NCI-H748 treated with DMSO at 0.1 percent for 48 hours (cell line): ENCODE measurements at regions not wholly inside any gene's neighbourhood (a gene's known extent, or its start where the extent isn't known, plus 50 kb on each side); places are given as distances from the start of the nearest gene placed in this dataset.
"Not testable (repeated sequence)": the region's sequence is repeated elsewhere in the genome, so short reads cannot be mapped to it uniquely, and the experiment has no call there.

Source experiments
- DNase-seq: peaks from one replicate; lab custom pipeline; 2025; lab: John Stamatoyannopoulos, UW

GRCh38 chr16:8062677-8063076 lies 527.6 kb downstream of the TMEM114 start:
- no peak for DNase-seq

- DNase-seq, result no peak
Observed at GRCh38 chr16:8055761-8056160, 534.5 kb downstream of the TMEM114 start.

- no peak for DNase-seq
Observed at GRCh38 chr16:8053437-8053836, 536.9 kb downstream of the TMEM114 start.

GRCh38 chr16:8048433-8048832 lies 541.9 kb downstream of the TMEM114 start:
- no peak for DNase-seq

DNA sequence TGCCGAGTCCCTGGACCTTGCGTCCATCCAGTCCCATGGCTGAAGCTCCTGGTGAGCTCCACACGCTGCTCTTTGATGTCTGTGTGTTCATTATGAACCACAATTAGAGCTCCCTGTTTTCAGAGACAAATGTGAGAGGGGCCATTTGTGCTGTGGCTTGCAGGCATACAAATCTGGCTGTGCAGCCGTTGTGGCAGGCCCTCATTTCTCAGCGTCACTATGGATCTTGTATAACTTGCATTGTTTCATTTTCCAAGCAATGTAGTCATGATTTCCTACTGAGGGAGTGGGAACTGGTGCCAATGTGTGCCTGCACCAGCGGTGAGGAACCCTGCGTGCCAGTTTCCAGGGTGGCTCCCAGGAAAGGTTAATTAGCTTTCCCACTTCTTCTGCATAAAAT lies 542.6 kb downstream of the TMEM114 start:
- DNase-seq, result no peak

DNA sequence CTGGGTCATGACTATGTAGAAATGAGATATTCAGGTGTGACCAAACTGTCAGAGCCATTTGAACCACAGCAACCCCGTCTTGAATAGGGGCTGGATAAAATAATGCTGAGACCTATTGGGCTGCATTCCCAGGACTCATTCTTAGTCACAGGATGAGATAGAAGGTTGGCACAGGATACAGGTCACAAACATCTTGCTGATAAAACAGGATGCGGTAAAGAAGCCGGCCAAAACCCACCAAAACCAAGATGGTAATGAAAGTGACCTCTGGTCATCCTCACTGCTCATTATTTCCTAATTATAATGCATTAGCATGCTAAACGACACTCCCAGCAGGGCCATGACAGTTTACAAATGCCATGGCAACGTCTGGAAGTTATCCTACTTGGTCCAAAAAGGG lies 545.5 kb downstream of the TMEM114 start:
- no peak for DNase-seq

GRCh38 chr16:8032406-8032805 lies 557.9 kb downstream of the TMEM114 start:
- no peak for DNase-seq

DNA sequence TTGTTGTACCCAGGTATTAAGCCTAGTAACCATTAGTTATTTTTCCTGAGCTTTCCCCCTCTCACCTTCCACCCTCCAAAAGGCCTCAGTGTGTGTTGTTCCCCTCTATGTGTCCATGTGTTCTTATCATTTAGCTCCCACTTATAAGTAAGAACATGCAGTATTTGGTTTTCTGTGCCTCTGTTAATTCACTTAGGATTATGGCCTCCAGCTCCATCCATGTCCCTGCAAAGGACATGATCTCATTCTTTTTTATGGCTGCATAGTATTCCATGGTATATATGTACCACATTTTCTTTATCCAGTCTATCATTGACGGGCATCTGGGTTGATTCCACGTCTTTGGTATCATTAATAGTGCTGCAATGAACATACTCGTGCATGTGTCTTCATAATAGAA lies 560.3 kb downstream of the TMEM114 start:
- not testable (repeated sequence) for DNase-seq

GRCh38 chr16:8026450-8026849 lies 563.9 kb downstream of the TMEM114 start:
- no peak for DNase-seq

DNA sequence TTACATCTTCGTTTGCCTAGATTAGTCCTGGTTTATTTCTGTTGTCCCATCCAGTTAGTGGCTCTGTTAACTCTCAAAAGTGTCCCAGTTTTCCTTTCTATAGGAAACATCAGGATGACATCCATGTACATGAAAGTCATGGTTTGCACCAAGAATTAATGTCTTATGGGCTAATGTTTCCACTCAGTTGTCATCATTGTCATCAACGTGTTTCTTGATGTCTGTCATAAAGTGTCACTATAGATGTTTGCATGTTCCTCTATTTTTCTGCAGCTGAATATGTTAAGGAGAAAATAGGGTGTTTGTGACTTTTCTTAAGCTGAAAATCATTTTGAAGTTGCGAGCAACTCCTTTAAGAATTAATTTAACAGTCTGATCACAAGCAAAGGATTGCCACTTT lies 567.0 kb downstream of the TMEM114 start:
- DNase-seq, result no peak

GRCh38 chr16:8005096-8005860 lies 585.0 kb downstream of the TMEM114 start:
- DNase-seq, result no peak

DNA sequence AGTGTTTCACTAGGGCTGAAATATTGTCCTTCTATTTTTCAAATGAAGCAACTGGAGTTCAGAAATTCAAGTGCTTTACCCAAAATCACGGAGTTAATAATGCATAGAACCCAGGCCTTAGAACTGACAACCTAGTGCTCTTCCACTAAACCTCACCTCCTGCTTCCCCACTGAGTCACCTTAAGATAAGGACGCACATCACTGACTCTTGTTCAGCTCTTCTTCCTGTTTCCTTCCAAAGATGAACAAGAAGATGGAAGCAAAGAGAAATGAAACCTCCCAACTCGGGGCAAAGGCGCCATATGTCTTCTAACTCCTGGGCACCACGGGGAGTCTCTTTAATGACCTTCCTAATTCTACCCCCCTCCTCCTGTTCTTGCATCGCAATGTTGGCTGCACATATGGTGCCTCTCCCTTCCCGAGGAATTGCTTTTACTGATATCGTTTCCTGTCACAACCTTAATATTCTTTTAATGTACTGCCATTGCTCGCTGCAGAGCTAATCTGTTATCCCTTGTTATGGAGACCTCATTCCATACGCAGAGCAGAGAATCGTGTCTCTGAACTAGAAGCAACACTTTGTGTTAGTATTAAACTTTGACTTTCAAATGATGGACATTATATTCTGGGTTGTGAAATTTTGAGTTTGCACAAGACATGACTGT lies 591.4 kb downstream of the TMEM114 start:
- no peak for DNase-seq

DNA sequence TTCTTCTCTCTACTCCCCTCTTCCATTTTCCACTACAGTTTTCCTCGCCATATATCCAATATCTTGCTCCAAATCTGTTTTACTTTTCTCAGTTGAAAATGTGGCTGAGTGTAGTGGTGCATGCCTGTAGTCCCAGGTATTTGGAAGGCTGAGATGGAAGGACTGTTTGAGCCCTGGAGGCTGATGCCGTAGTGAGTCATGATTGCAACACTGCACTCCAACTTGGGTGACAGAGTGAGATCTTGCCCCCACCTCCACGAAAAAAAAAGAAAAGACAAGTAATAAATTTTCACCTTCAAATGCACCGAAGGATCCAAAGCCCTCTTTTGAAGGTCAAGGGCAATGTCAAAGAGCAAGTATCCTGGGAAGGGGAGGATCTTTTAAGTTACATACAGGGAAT lies 592.3 kb downstream of the TMEM114 start:
- no peak for DNase-seq

- no peak for DNase-seq
Observed at GRCh38 chr16:7992616-7993015, 597.7 kb downstream of the TMEM114 start.

- no peak for DNase-seq
Observed at GRCh38 chr16:7990626-7991260, 599.6 kb downstream of the TMEM114 start.

GRCh38 chr16:7983676-7984075 lies 606.6 kb downstream of the TMEM114 start:
- no peak for DNase-seq

GRCh38 chr16:7980133-7980483 lies 610.2 kb downstream of the TMEM114 start:
- no peak for DNase-seq

DNA sequence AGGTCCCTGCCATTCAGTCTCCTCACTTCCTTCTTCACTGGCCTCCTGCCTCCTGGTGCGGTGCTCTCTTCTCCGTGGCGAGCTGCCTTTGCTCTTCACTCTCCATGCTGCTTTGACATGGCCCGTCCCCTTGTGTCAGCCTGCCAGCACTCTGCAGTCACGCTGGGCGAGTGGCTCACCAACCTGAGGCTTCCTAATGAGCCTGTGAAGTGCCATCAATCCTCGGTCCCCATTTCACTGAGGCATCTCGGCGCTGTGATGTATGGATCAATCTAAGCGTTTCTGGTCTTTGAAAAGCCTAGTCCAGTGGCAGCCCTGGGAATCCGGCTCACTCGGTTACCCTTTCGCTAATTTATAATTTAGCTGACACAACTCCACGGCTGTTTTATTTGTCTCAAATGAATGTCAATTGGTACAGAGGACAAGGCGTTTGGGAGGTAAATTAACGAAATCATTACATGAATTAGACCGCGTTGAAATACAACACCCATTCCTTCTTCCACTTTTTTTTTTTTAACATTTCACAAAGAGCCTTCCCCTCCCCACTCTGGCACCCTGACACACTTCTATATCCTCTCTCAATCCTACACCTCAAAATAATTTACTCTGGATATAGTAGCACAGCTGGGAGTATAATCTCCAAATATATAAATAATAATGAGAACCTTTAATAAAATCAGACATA lies 610.7 kb downstream of the TMEM114 start:
- DNase-seq, result peak; percentile 12

DNA sequence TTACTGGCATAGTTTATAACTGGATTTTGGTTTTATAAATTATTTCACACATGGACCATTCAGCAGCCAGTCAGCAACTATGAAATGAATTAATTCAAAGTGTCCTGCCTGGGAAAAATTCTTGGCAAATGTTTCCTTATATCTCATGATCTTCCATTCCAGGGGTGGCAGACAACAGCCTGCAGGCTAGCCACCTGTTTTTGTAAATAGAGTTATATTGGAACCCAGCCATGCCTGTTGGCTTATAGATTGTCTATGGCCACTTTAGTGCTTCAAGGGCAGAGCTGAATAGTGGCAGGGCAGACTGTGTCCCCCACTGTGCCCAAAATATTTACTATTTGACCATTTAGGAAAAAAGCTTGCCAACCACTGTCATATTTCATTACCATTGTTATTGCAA lies 613.7 kb downstream of the TMEM114 start:
- no peak for DNase-seq

- no peak for DNase-seq
Observed at GRCh38 chr16:7976125-7976524, 614.2 kb downstream of the TMEM114 start.

DNA sequence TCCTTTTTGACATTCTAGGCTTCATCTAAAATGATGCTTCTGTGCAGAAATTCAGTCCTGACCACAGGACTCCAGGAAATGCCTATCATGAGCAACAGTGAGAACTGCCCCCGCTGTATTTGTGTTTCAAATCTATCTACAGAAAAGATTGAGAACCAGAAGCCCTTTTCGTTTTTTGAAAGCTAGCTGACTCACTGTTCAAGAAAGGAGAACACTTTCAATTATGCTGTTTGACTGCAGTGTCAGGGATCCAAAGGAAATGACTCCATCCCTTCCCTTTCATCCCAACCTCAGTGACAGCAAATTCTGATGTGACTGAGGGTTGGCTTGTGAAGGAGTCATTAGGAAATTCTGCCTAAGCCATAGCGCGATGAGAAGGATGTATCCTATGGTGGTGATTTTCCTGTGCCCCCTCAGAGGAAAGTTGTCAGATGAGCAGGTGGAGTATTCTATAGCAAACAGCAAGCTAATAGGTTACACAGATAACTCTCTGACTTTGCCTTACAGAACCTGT lies 622.3 kb downstream of the TMEM114 start:
- DNase-seq, result no peak

DNA sequence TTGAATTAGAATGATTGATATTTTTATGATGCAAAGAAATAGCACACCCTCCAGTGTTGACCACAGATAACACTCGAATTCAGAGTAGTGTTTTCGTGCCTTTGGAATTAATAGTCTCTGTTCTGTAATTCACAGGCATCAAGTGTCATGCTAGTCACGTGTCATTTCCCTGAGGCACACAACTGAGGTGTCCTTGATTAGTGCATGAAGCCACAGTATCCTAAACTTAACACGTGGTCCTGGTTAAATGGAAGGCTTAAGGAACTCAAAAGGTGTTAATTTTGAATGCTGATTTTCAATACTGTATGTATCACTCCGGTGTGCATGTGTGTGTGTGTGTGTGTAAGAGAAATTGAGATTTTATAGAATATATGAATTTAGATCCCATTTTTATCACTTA lies 625.6 kb downstream of the TMEM114 start:
- DNase-seq, result no peak

- no peak for DNase-seq
Observed at GRCh38 chr16:7964167-7964566, 626.1 kb downstream of the TMEM114 start.
